ENCODE measurements at regions not wholly inside any gene's neighbourhood (a gene's known extent, or its start where the extent isn't known, plus 50 kb on each side); places are given as distances from the start of the nearest gene placed in this dataset.

GRCh38 chr2:21256006-21256405 is 132.2 kb downstream of the TDRD15 start:
- TF ChIP-seq CTCF (IDR thresholded peaks at IDR 0.05): no peak
- no peak for TF ChIP-seq FOSL2 (IDR thresholded peaks at IDR 0.05)
- no peak for TF ChIP-seq FOSL2 (CRISPR knock-in tag; IDR thresholded peaks at IDR 0.05)
- TF ChIP-seq KDM5A (IDR thresholded peaks at IDR 0.05): no peak
- TF ChIP-seq SMC3 (IDR thresholded peaks at IDR 0.05): no peak
- no peak for TF ChIP-seq JUNB (IDR thresholded peaks at IDR 0.05)
